ENCODE measurements at regions not wholly inside any gene's neighbourhood (a gene's known extent, or its start where the extent isn't known, plus 50 kb on each side); places are given as distances from the start of the nearest gene placed in this dataset.

DNA sequence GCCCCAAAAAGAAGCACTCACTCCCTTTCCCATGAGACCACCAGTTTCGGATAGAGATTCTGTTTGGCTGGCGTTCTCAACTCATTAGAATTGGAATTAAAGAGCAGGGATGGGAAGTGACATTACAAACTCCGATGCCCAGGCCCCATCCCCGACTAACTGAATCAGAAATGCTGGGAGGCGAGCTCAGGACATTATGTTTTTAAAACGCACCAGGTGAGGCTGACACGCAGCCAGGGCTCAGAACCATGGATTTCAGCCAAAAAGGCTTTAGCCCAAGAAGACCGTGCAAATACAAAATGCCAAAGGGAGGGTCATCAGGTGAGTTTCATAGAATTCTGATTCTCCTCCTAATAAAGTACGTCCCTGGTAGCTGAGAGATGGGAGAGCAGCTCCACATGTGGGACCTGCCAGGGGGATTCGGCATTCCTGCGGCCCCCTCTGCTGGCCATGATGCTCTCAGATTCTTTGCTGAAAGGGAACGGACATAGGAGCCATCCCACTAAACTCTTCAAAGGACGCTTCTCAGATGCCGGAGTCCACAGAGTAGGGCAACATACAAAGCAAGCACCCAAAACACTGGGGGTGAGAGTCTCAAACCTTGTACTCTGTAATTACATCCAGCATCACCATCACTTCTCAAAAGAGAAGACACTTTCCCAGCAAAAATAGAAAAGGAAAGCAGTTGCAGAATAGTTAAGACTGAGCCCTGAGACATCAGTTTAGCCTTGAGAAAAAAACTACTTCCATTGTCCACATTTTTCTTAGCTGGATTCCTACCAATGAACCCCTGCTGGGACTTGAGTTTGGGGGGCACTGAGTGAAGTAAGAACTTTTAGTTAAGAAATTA is 205.2 kb downstream of the BMP7 start:
- H3K9me3 Mint-ChIP-seq, result no peaks in the 10 kb centered on the region
- ATAC-seq (no peak), DNase-seq (ENCODE audit: low spot score in 2 of 2) (no peak)
- H3K36me3 Mint-ChIP-seq, result no peaks in the 10 kb centered on the region
- no peak overlapping the region for H3K27ac Mint-ChIP-seq

DNA sequence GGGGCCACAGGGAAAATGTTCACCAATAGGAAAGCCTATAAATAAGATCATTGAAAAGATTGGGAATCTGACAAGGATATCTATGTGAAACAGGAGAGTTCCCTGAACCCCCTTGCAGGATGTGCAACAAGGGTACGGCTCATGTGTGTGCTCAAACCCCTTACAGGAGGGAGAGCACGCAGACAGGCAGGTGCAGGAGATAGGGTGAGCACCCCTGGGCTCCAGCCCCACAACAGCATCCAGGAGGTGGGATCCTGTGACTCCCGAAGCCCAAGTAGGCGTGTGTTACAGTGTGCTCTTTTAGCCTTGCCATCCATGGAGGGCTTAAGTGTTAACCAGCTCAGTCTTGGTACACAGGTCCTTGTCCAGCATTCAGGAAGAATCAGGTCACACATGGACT is 204.2 kb downstream of the BMP7 start:
- no peaks in the 10 kb centered on the region for H3K36me3 Mint-ChIP-seq
- ATAC-seq (no peak), DNase-seq (ENCODE audit: low spot score in 2 of 2) (no peak)
- no peaks in the 10 kb centered on the region for H3K9me3 Mint-ChIP-seq
- no peak overlapping the region for H3K27ac Mint-ChIP-seq

DNA sequence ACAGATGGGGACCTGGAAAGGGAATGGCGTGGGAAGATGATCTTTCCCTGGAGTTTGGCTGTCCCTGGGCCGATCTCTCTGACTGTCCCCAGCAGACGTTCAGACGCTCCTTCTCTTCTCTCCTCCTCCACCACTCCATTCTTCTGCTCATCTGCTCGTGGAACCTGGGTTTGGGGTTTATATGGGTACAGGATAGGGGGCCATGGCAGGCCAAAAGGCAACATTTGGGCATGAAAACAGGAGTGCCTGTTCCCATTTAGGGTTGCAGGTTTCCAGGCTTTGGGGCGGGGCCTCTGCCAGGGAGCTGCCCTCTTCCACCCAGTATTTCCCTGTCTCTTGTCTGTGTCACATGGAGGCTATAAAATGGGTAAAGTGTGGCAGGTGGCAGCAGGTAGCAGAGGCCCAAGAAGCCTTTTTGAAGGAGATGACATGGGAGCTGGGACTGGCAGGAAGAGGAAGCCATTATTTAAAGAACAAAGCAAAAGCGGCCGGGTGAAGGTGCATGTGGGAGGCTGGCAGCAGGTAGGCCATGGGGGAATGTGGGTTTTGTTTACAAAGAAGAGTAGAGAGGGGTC is 203.7 kb downstream of the BMP7 start:
- DNase-seq (ENCODE audit: low spot score in 2 of 2) (no peak), ATAC-seq (no peak)
- Mint-ChIP-seq H3K9me3 (no peaks in the 10 kb centered on the region), H3K27ac (no peak overlapping the region), H3K36me3 (no peaks in the 10 kb centered on the region)

DNA sequence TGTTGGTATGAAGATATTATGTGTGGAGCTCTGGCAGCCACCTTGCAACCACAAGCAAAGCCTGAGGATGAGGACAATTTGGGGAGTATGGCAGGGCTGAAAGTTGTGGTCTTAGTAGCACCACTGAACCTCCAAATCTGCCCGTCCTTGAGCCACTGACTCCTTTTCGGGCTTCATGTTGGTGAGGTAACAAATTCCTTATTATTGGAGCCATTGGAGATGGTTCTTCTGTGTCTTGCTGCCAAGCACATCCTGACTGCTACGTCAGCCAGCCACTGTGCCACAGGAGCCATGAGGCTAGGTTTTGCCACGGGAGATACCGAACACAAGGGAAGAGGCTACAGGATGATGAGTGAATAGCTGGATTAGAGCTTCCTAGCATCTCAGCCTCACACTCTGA is 201.6 kb downstream of the BMP7 start:
- no peak for ATAC-seq
- no peak overlapping the region for H3K27ac Mint-ChIP-seq
- H3K36me3 Mint-ChIP-seq, result no peaks in the 10 kb centered on the region
- no peak for DNase-seq (ENCODE audit: low spot score in 2 of 2)
- H3K9me3 Mint-ChIP-seq, result no peaks in the 10 kb centered on the region

DNA sequence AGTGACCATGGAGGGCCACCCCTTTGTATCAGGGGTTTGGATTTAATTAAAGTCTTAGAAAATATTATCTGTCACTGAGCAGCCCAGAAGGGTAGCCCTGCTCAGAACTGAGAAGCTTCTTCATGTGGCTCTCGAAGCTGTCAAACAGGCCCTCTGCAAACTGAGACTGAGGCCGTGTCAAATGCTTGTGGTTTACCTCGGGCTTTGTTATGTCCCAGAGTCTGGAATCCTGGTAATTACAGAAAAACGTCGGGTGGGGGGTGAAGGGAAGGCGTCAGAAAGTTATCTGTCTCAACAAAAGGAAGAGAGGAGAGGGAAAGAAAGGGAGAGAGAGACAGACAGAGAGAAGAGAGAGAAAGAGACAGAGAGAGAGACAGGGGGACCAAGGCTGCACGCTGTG is 200.8 kb downstream of the BMP7 start:
- ATAC-seq (no peak), DNase-seq (ENCODE audit: low spot score in 2 of 2) (no peak)
- no peaks in the 10 kb centered on the region for H3K9me3 Mint-ChIP-seq
- H3K36me3 Mint-ChIP-seq, result no peaks in the 10 kb centered on the region
- no peak overlapping the region for H3K27ac Mint-ChIP-seq

DNA sequence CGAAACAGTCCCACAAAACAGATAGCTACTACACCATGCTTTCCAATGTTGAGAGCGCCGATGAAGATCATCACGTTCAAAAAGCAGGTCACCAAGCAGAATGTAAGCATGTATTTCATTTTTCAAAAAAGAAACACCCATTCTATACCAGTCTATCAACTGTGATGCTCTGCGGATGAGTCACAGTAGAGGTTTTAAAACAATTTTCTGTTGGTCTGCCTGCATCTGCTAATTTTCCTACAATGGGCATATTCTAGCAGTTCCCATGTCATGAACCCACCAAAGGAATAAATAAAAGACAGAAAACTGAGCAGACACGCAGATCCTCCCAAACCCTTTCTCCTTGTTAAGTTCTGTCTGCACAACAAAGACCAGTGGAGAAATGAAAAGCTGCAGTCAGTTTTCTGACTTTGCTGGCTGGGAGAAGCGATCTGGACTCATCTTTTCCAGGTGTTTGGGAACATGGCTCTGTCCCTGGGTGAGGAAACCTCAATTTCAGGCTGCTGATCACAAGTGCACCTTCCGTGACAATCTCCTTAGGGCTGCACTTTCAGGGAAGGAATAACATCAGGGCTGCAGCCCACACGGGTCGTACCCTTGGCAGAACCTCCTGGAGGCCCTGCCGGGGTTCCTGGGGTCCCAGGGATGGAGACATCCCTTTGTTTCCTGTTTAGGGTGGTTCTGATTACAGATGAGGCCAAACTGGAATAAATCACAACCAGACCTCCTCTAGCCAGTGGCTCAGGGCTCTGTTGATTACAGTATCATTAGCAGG is 200.1 kb downstream of the BMP7 start:
- Mint-ChIP-seq H3K9me3 (no peaks in the 10 kb centered on the region), H3K36me3 (no peaks in the 10 kb centered on the region), H3K27ac (no peak overlapping the region)
- ATAC-seq (no peak), DNase-seq (ENCODE audit: low spot score in 2 of 2) (no peak)

DNA sequence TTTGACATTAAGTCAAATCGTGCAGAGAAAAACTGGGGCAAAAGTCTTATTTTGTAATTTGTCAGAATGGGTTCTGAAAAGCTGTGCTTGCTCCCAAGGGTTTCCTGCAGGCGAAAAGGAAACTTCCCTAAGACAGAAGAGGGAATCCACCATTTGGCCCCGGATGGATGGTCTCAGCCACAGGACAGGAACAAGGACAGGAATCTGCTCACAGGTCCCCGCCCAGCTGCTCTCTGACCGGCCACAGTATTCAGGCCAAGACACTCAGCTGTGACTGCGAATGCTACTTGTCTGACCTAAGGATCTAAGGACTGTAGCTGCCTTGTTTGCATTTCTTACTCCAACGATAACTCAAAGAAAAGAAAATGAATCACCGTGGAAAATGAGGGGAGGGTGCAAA is 197.0 kb downstream of the BMP7 start:
- Mint-ChIP-seq H3K9me3 (no peaks in the 10 kb centered on the region), H3K27ac (no peak overlapping the region), H3K36me3 (no peaks in the 10 kb centered on the region)
- ATAC-seq, result no peak
- no peak for DNase-seq (ENCODE audit: low spot score in 2 of 2)

DNA sequence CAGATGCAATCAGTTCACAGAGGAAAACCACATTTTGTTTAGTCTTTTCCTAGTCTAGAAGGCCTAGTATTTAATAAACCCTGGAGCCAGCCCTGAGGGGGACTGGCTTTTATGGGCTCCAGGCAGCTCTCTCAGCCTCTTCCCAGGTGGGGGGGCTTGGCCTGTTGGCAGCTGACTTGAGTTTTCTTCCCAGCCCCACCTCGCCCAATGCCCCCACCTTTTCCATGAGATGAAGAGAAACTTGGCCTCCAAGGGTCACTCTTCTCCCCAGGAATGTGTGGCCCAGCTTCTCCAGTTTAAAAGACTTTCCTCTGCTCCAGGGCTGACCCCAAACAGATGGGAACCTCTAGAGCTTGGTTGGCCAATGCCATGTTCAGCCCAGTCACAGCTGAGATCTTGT is 196.1 kb downstream of the BMP7 start:
- DNase-seq (ENCODE audit: low spot score in 2 of 2) (no peak), ATAC-seq (no peak)
- H3K27ac Mint-ChIP-seq, result no peak overlapping the region
- H3K9me3 Mint-ChIP-seq, result peaks cover 0 to 5% of the 10 kb centered on the region in 2 donors
- H3K36me3 Mint-ChIP-seq, result no peaks in the 10 kb centered on the region

DNA sequence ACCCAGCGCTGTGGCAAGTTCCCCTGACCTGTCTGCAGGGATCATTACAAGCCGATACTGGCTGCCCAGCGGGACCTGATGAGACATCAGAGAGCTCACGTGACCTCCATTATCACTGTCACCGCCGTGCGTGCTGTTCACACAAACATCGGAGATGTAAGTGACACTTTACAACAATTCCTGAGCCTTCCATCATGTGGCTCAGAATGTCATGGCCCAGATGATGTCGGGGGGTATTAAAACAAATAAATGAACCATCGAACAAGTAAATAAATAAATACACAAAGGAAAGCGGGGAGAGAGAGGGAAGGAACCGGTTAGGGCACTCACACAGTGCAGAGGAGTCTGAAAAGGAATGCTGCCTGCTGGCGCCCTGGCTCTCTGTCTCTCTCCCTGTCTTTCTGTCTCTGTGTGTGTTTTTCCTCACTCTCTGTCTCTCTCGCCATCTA is 195.1 kb downstream of the BMP7 start:
- ATAC-seq, result no peak
- Mint-ChIP-seq H3K9me3 (peaks cover 0 to 5% of the 10 kb centered on the region in 2 donors), H3K27ac (no peak overlapping the region), H3K36me3 (no peaks in the 10 kb centered on the region)
- DNase-seq (ENCODE audit: low spot score in 2 of 2), result no peak

DNA sequence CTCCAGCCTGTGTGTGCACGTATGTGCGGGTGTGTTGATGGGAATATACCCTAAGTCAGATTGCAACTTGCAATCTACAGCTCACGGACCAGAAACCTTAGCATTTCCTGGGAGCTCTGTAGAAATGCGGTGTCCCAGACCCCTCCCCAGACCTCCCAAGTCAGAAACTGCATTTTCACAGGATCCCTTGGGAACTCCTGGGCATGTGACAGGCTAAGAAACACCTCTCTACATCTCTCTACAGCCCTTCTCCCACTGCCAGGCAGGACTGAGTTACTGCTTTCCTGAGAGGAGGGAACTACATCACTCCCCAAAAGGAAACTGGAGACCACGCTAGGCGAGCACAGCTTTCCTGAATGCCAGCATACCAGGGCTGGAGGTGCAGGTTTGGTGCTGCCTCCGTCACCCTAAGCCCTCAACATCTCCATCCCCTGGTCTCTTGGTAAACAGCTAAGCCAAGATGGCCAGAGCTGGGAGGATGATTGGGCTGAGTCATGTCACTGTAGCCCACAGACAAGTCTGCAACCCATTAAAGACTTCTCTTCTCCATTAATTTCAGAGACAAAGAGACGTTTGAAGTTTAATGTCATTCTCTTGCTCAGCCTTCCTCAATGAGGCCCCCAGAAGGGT is 194.4 kb downstream of the BMP7 start:
- H3K36me3 Mint-ChIP-seq, result peaks cover 0 to 6% of the 10 kb centered on the region in 2 donors
- DNase-seq (ENCODE audit: low spot score in 2 of 2) (no peak), ATAC-seq (no peak)
- peaks cover 4 to 5% of the 10 kb centered on the region in 2 donors for H3K9me3 Mint-ChIP-seq
- H3K27ac Mint-ChIP-seq, result no peak overlapping the region

DNA sequence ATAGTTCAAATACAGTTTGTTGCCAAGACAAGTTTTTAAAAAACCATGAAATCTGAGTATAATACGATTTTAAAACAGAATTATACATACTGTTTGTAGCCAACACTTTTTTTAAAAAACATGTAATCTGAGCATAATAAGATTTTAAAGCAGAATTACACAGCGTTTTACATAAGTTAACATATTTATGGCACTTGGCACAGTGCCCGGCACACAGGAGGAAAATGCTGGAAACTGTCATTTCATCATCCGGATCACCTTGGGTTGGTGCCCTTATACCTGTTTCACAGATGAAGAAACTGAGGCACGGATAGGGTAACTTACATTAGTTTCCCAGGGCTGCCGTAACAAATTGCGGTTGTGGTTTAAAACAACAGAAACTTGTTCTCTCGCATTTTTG is 193.0 kb downstream of the BMP7 start:
- no peak for ATAC-seq
- H3K27ac Mint-ChIP-seq, result no peak overlapping the region
- DNase-seq (ENCODE audit: low spot score in 2 of 2), result no peak
- H3K9me3 Mint-ChIP-seq, result peaks cover 5 to 10% of the 10 kb centered on the region in 2 donors
- H3K36me3 Mint-ChIP-seq, result peaks cover 0 to 7% of the 10 kb centered on the region in 2 donors

DNA sequence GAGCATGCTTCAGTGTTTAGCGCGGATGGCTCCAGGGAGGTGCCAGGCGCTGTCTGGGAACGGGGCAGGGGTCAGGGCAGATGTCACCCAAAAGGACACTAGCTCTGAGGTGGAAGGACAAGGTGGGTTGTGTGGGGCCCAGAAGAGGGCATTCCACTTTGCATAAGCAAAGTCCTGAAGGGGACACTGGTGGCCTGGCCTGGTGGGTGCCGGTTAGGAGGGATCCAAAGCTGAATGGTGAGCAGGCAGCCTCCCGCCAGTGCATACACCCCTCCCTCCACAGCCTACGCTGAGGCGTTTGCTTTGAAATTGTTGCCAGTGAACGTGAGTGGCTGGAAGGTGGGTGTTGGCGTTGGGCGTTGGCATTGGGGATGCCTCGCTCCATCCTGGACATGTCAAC is 192.1 kb downstream of the BMP7 start:
- H3K27ac Mint-ChIP-seq, result no peak overlapping the region
- ATAC-seq, result no peak

DNA sequence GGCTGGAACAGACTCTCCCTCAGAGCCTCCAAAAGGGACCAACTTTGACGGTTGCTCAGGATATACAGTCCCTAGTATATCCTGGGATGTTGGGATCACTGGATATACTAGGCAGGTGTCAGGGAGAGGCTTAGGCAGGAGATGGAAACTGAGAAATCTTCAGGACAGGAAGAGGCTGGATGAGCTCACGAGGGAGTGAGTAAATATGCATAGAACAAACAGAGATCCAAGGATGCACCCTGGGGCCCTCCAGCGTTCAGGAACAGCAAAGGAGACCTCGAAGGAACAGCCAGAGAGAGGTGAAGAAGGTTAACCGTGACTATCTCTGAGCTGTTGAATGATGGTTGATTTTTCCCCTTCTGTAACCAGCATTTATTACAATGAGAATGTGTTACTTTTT is 191.3 kb downstream of the BMP7 start:
- Mint-ChIP-seq H3K27ac (no peak overlapping the region), H3K9me3 (peaks cover 14 to 17% of the 10 kb centered on the region in 2 donors)
- no peak for ATAC-seq

More for the DNA sequence above, 192.1 kb downstream of the BMP7 start:
- Mint-ChIP-seq H3K36me3 (peaks cover 7 to 14% of the 10 kb centered on the region in 2 donors), H3K9me3 (peaks cover 13 to 14% of the 10 kb centered on the region in 2 donors)
- no peak for DNase-seq (ENCODE audit: low spot score in 2 of 2)

DNA sequence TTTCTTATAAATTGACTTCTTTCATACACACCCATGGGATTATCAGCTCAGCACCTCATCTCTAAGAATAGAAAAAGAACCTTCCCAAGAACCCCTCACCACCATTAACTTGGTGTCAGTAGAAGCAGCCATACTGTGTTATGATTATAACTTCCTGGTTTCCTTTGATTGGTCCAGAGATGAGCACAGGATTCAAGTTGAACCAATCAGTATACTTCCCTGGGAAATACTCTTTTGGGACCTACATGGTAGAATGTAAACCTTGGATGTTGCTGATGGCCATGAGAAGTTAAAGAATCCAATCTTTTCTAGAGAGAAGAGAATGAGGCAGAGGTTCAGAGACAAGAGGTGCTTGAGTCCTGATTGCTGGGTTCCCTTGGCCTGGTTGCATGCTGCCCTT is 190.8 kb downstream of the BMP7 start:
- ATAC-seq (no peak), DNase-seq (ENCODE audit: low spot score in 2 of 2) (no peak)
- H3K27ac Mint-ChIP-seq, result no peak overlapping the region
- peaks cover 14 to 17% of the 10 kb centered on the region in 2 donors for H3K9me3 Mint-ChIP-seq
- H3K36me3 Mint-ChIP-seq, result peaks cover 14 to 21% of the 10 kb centered on the region in 2 donors

More for the DNA sequence above, 191.3 kb downstream of the BMP7 start:
- H3K36me3 Mint-ChIP-seq, result peaks cover 14 to 21% of the 10 kb centered on the region in 2 donors
- no peak for DNase-seq (ENCODE audit: low spot score in 2 of 2)

DNA sequence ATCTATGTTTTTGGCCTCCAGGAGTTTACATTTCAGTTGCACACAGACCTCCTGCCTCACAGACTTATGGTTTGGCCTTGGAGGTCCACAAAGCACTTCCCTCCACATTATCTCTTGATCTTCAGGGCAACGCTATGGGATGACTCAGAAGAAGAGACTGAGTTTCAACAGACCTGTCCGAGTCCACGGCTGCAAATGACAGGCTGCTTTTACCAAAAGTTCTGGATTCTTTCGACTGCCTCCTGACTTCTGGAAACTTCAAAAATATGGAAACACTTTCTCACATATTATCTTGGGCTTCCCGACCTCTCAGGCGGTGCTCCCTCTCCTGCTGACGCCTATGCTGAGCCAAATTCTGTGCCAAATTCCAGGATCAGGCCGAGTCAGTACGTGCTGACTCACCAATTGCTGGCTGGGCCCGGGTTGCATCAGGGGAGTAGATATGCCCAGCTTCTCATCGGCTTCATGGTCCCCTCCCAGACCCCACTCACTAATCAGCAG is 190.2 kb downstream of the BMP7 start:
- Mint-ChIP-seq H3K9me3 (peaks cover 14 to 17% of the 10 kb centered on the region in 2 donors), H3K36me3 (peaks cover 14 to 21% of the 10 kb centered on the region in 2 donors), H3K27ac (no peak overlapping the region)
- ATAC-seq (no peak), DNase-seq (ENCODE audit: low spot score in 2 of 2) (no peak)

DNA sequence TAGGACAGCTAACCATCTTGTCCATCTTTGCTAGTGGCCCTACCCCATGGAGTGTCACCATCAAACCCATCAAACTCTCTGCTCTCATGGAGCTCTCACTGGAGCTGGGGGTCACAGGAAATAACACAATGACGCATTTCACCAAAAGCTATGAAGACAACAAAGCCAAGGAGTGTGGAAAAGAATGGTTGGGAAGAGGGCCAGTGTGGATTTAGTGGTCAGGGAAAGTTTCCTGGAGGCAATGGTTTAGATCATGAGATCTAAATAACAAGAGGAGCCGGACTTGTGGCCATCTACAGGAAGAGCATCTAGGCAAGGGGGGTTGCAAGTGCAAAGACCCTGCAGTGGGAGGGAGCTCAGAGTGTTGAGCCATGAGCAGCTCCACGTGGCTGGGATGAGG is 189.5 kb downstream of the BMP7 start:
- Mint-ChIP-seq H3K36me3 (peaks cover 14 to 21% of the 10 kb centered on the region in 2 donors), H3K27ac (no peak overlapping the region), H3K9me3 (peaks cover 14 to 17% of the 10 kb centered on the region in 2 donors)
- DNase-seq (ENCODE audit: low spot score in 2 of 2) (no peak), ATAC-seq (no peak)

DNA sequence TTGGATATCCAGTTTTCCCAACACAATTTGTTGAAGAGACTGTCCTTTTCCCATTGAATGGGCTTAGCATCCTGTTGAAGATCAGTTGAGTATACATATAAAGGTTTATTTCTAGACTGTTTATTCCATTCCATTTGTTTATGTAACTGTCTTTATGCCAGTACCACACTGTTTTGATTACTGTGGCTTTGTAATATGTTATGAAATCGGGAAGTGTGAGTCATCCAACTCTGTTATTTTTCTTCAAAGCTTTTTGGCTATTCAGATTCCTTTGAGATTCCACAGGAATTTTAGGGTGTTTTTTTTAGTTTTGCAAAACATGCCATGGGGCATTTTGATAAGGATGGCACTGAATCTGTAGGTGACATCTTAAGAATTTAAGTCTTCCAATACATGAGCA is 188.3 kb downstream of the BMP7 start:
- Mint-ChIP-seq H3K36me3 (peaks cover 14 to 21% of the 10 kb centered on the region in 2 donors), H3K27ac (no peak overlapping the region), H3K9me3 (peaks cover 14 to 20% of the 10 kb centered on the region in 2 donors)
- DNase-seq (ENCODE audit: low spot score in 2 of 2), result no peak
- ATAC-seq, result no peak
